Ovary (tissue), 7 donors: ENCODE measurements at regions not wholly inside any gene's neighbourhood (a gene's known extent, or its start where the extent isn't known, plus 50 kb on each side); places are given as distances from the start of the nearest gene placed in this dataset.

Experiments used
- DNase-seq, 5 donors: peaks; one replicate each; pipeline ENCODE4 v3.0.0-alpha.2; 2019 to 2020
- H3K27ac ChIP-seq, 2 donors: fragments of 200-600 bp; one replicate each; pipeline versions ENCODE4 v1.5.1 to v1.8.0; 2019 to 2022
- H3K27me3 ChIP-seq: fragments of 200-600 bp; one replicate; pipeline ENCODE4 v1.8.0; 2022
- H3K36me3 ChIP-seq: fragments of 200-600 bp; sonication (generic); one replicate; pipeline ENCODE4 v1.5.1; 2019
- H3K4me1 ChIP-seq: one replicate; pipeline ENCODE4 v1.8.1; 2013; ENCODE audit warnings: mild to moderate bottlenecking, moderate library complexity; ENCODE audit not compliant: insufficient read depth
- H3K4me3 ChIP-seq: fragments of 200-600 bp; sonication (generic); one replicate; pipeline ENCODE4 v1.5.1; 2017
- H3K9me3 ChIP-seq, 2 donors: fragments of 200-600 bp in 1 of 2; sonication (generic) in 1 of 2; one replicate each; pipeline versions ENCODE4 v1.5.1 to v1.8.1; 2013 to 2019; ENCODE audit warnings: mild to moderate bottlenecking in 1 of 2, moderate library complexity in 1 of 2
- EP300 ChIP-seq: sonication (generic); formaldehyde crosslinking; IDR thresholded peaks from one replicate; pipeline ENCODE4 v1.6.1; 2017; ENCODE audit warnings: antibody characterized with exemption
- POLR2A ChIP-seq: fragments of 450-650 bp; IDR thresholded peaks from one replicate; pipeline ENCODE4 v1.6.1; 2017; ENCODE audit warnings: antibody characterized with exemption, mild to moderate bottlenecking, moderate library complexity
- WGBS, 3 donors: extraction: QIAGEN DNeasy Blood & Tissue Kit in 1 of 3; methylation state at CpG; one replicate each; pipeline versions ENCODE4 v1.1.5 to v1.1.7; 2013 to 2017; 5-methylcytosine and 5-hydroxymethylcytosine counted together
- intact Hi-C, 4 donors: fragments of 100-400 bp; cut with DNase I; formaldehyde crosslinking; loops; one replicate each; pipeline versions ENCODE4 v1.11.0 to v1.15.1; 2022 to 2023
- TF ChIP-seq, protein P1 (sequence below), 3 donors: fragments of 450-650 bp in 2 of 3; fragments of 200-600 bp in 1 of 3; IDR thresholded peaks; one replicate each; pipeline versions ENCODE4 v1.5.1 to v1.8.0; 2016 to 2022; ENCODE audit warnings: antibody characterized with exemption in 3 of 3, mild to moderate bottlenecking in 1 of 3
- donor health status: DM: no; HTN: no; CAD: no; lungs with moderate emphysema.
- donor health status: DM: no; HTN: no; CAD: no.
- donor health status: Bipolar disorder and iron deficiency.
- donor health status: DM: no; HTN: no; CAD: no.
- donor health status: DM: yes; HTN: yes; CAD: no.

DNA sequence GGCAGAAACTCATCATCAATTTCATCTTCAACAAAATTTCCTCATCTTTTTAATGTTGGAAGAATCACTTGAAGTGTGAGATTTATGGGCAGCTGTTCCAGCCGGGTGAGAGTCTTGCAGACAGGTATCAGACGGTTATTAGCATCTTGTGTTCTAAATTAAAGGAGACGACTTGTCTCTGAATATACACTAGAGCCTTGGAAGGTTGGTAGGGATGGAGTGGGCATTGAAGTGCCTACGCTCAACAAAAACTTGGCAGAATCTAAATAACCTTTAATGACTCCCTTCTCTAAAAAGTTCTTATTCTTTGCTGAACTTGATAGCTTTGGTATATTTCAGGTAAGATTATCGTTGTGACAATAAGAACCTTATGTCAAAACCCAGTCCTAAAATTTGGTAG is 111.5 kb upstream of the MAGI3 start:
- DNase-seq = no peak
- 75 to 77% (median 77%) methylated on average over 5 of the region's 5 CpGs for WGBS, 3 donors

DNA sequence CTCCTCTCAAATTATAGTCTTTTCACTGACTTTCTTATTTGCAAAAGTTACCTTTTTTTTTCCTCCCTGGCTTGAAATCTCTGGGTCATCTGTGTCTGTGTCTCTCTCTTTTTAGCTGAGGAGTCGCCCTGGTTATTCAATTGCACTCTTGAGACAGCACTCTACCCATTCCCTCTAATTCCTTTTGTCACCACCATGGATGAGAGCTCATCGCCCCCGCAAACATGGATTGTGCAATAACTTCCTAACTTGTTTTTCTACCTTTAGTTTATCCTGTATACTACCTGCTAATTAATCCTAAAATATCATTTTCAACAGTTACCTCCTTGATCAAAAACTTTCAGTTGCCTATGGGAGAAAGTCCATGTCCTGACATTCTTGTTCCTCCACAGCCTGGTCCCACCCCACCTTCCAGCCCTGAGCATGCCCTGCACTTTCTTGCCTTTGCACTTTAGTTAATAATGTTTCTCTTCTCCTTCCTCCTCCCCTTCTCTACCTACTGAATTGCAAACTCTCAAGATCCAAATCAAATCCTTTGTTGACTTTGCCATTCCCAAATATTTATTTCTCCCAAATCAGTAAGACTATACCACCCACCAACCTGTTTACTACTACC is 110.4 kb upstream of the MAGI3 start:
- H3K9me3 ChIP-seq = no peaks in the 10 kb centered on the region
- H3K4me3 ChIP-seq = no peak overlapping the region
- no peak for TF ChIP-seq POLR2A
- TF ChIP-seq, protein P1, sequence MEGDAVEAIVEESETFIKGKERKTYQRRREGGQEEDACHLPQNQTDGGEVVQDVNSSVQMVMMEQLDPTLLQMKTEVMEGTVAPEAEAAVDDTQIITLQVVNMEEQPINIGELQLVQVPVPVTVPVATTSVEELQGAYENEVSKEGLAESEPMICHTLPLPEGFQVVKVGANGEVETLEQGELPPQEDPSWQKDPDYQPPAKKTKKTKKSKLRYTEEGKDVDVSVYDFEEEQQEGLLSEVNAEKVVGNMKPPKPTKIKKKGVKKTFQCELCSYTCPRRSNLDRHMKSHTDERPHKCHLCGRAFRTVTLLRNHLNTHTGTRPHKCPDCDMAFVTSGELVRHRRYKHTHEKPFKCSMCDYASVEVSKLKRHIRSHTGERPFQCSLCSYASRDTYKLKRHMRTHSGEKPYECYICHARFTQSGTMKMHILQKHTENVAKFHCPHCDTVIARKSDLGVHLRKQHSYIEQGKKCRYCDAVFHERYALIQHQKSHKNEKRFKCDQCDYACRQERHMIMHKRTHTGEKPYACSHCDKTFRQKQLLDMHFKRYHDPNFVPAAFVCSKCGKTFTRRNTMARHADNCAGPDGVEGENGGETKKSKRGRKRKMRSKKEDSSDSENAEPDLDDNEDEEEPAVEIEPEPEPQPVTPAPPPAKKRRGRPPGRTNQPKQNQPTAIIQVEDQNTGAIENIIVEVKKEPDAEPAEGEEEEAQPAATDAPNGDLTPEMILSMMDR (IDR thresholded peaks at IDR 0.05) = no peak
- no peak for TF ChIP-seq EP300
- 94 to 97% (median 95%) methylated on average over 3 of the region's 3 CpGs for WGBS, 3 donors
- H3K27me3 ChIP-seq = no peaks in the 10 kb centered on the region
- DNase-seq = no peak
- H3K36me3 ChIP-seq = no peaks in the 10 kb centered on the region
- intact Hi-C loops = no loop called here
- no peaks in the 10 kb centered on the region for H3K4me1 ChIP-seq
- no peak overlapping the region for H3K27ac ChIP-seq

More for the DNA sequence above, 111.5 kb upstream of the MAGI3 start:
- intact Hi-C loops = no loop called here
- Histone ChIP-seq H3K36me3 (no peaks in the 10 kb centered on the region), H3K27ac (no peak overlapping the region), H3K4me1 (no peaks in the 10 kb centered on the region), H3K4me3 (no peak overlapping the region), H3K27me3 (no peaks in the 10 kb centered on the region), H3K9me3 (no peaks in the 10 kb centered on the region)
- TF ChIP-seq, protein P1 (IDR thresholded peaks at IDR 0.05) = no peak
- no peak for TF ChIP-seq EP300

DNA sequence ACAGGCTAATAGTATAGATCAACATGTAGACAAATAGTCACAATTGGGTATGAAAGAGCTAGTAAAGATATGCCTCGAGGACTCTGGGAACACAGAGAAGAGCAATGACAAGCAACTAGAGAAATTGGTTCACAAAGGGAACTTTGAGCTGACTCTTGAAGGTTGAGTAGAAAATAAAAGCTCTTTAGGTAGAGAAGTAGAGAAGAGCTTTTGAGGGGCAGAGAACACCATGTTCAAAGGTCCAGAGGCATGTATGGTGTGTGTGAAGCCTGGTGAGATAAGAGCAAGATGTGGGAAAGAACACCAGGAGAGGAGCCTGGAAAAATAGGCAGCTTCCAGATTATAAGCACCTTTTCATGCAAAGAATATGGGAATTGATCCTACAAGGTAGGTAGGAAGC is 109.7 kb upstream of the MAGI3 start:
- Histone ChIP-seq H3K27me3 (no peaks in the 10 kb centered on the region), H3K4me3 (no peak overlapping the region), H3K4me1 (no peaks in the 10 kb centered on the region), H3K27ac (no peak overlapping the region), H3K9me3 (no peaks in the 10 kb centered on the region), H3K36me3 (no peaks in the 10 kb centered on the region)
- DNase-seq = no peak
- TF ChIP-seq EP300 = no peak
- no peak for TF ChIP-seq POLR2A
- TF ChIP-seq, protein P1 (IDR thresholded peaks at IDR 0.05) = no peak
- intact Hi-C loops = no loop called here
- WGBS, 3 donors = 83 to 97% (median 95%) methylated on average over 1 of the region's 1 CpG

DNA sequence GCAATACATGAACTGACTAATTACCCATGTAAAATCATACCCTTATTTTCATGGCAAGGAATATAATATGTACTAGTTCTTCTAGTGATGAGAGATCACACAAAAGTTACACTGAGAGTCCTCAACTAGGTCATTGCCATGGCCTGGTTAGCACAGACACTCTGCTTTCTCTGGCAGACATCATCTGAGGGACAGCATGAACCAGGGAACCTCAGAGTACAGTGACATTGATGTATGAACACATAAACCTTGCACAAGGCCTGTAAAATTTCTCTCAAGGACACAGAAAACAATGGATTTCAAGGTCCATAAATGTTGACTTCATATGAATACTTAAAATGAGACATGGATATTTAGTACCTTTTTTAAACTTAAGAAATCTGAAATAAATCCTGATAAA is 108.8 kb upstream of the MAGI3 start:
- intact Hi-C loops = no loop called here
- H3K27ac ChIP-seq = no peak overlapping the region
- no peaks in the 10 kb centered on the region for H3K9me3 ChIP-seq
- no peaks in the 10 kb centered on the region for H3K36me3 ChIP-seq
- H3K27me3 ChIP-seq = no peaks in the 10 kb centered on the region
- no peak for TF ChIP-seq POLR2A
- no peak for TF ChIP-seq EP300
- TF ChIP-seq, protein P1 (IDR thresholded peaks at IDR 0.05) = no peak
- no peak for DNase-seq
- H3K4me3 ChIP-seq = no peak overlapping the region
- no peaks in the 10 kb centered on the region for H3K4me1 ChIP-seq
